ENCODE measurements at regions not wholly inside any gene's neighbourhood (a gene's known extent, or its start where the extent isn't known, plus 50 kb on each side); places are given as distances from the start of the nearest gene placed in this dataset.

- no CpG with 5 or more reads among the region's 2 CpGs for WGBS (ENCODE audit: insufficient coverage, insufficient read length)
- H3K27ac ChIP-seq (ENCODE audit: low read length) = no peak overlapping the region
- no peaks in the 10 kb centered on the region for H3K9me3 ChIP-seq (ENCODE audit: control insufficient read depth, insufficient read depth, low read length)
- DNase-seq (ENCODE audit: low read depth, low spot score) = no peak
- H3K4me1 ChIP-seq (ENCODE audit: control insufficient read depth, insufficient read depth, low read length) = no peaks in the 10 kb centered on the region
- no peak overlapping the region for H3K4me3 ChIP-seq (ENCODE audit: low read length)
- H3K36me3 ChIP-seq (ENCODE audit: control insufficient read depth, insufficient read depth, low read length) = no peaks in the 10 kb centered on the region
- H3K27me3 ChIP-seq (ENCODE audit: control insufficient read depth, insufficient read depth, low read length) = no peaks in the 10 kb centered on the region
Observed at GRCh38 chr4:174100910-174101309, 182.6 kb downstream of the FBXO8 start.

- Histone ChIP-seq H3K36me3 (ENCODE audit: control insufficient read depth, insufficient read depth, low read length) (no peaks in the 10 kb centered on the region), H3K4me1 (ENCODE audit: control insufficient read depth, insufficient read depth, low read length) (no peaks in the 10 kb centered on the region), H3K9me3 (ENCODE audit: control insufficient read depth, insufficient read depth, low read length) (no peaks in the 10 kb centered on the region), H3K27ac (ENCODE audit: low read length) (no peak overlapping the region), H3K4me3 (ENCODE audit: low read length) (no peak overlapping the region), H3K27me3 (ENCODE audit: control insufficient read depth, insufficient read depth, low read length) (no peaks in the 10 kb centered on the region)
- DNase-seq (ENCODE audit: low read depth, low spot score) = no peak
Observed at GRCh38 chr4:174099712-174100111, 183.8 kb downstream of the FBXO8 start.

- Histone ChIP-seq H3K9me3 (ENCODE audit: control insufficient read depth, insufficient read depth, low read length) (no peaks in the 10 kb centered on the region), H3K27me3 (ENCODE audit: control insufficient read depth, insufficient read depth, low read length) (no peaks in the 10 kb centered on the region), H3K4me3 (ENCODE audit: low read length) (no peak overlapping the region), H3K36me3 (ENCODE audit: control insufficient read depth, insufficient read depth, low read length) (no peaks in the 10 kb centered on the region), H3K4me1 (ENCODE audit: control insufficient read depth, insufficient read depth, low read length) (no peaks in the 10 kb centered on the region), H3K27ac (ENCODE audit: low read length) (no peak overlapping the region)
- no peak for DNase-seq (ENCODE audit: low read depth, low spot score)
- WGBS (ENCODE audit: insufficient coverage, insufficient read length) = no CpG with 5 or more reads among the region's 1 CpG
Observed at GRCh38 chr4:174096999-174097398, 186.5 kb downstream of the FBXO8 start.

GRCh38 chr4:174096456-174096855, 187.0 kb downstream of the FBXO8 start:
- no peak for DNase-seq (ENCODE audit: low read depth, low spot score)
- Histone ChIP-seq H3K27me3 (ENCODE audit: control insufficient read depth, insufficient read depth, low read length) (no peaks in the 10 kb centered on the region), H3K36me3 (ENCODE audit: control insufficient read depth, insufficient read depth, low read length) (no peaks in the 10 kb centered on the region), H3K4me1 (ENCODE audit: control insufficient read depth, insufficient read depth, low read length) (no peaks in the 10 kb centered on the region), H3K27ac (ENCODE audit: low read length) (no peak overlapping the region), H3K9me3 (ENCODE audit: control insufficient read depth, insufficient read depth, low read length) (no peaks in the 10 kb centered on the region), H3K4me3 (ENCODE audit: low read length) (no peak overlapping the region)
- no CpG with 5 or more reads among the region's 2 CpGs for WGBS (ENCODE audit: insufficient coverage, insufficient read length)

- DNase-seq (ENCODE audit: low read depth, low spot score) = no peak
- WGBS (ENCODE audit: insufficient coverage, insufficient read length) = no CpG with 5 or more reads among the region's 2 CpGs
- no peak overlapping the region for H3K4me3 ChIP-seq (ENCODE audit: low read length)
Observed at GRCh38 chr4:174091130-174091529, 192.3 kb downstream of the FBXO8 start.

GRCh38 chr4:174089711-174090110, 193.8 kb downstream of the FBXO8 start:
- Histone ChIP-seq H3K4me3 (ENCODE audit: low read length) (no peak overlapping the region), H3K9me3 (ENCODE audit: control insufficient read depth, insufficient read depth, low read length) (no peaks in the 10 kb centered on the region), H3K4me1 (ENCODE audit: control insufficient read depth, insufficient read depth, low read length) (no peaks in the 10 kb centered on the region), H3K36me3 (ENCODE audit: control insufficient read depth, insufficient read depth, low read length) (no peaks in the 10 kb centered on the region), H3K27me3 (ENCODE audit: control insufficient read depth, insufficient read depth, low read length) (no peaks in the 10 kb centered on the region), H3K27ac (ENCODE audit: low read length) (no peak overlapping the region)
- no peak for DNase-seq (ENCODE audit: low read depth, low spot score)
- 100% methylated on average over 1 of the region's 4 CpGs for WGBS (ENCODE audit: insufficient coverage, insufficient read length)

More at GRCh38 chr4:174091130-174091529, 192.3 kb downstream of the FBXO8 start:
- Histone ChIP-seq H3K4me1 (ENCODE audit: control insufficient read depth, insufficient read depth, low read length) (no peaks in the 10 kb centered on the region), H3K36me3 (ENCODE audit: control insufficient read depth, insufficient read depth, low read length) (no peaks in the 10 kb centered on the region), H3K9me3 (ENCODE audit: control insufficient read depth, insufficient read depth, low read length) (no peaks in the 10 kb centered on the region), H3K27ac (ENCODE audit: low read length) (no peak overlapping the region), H3K27me3 (ENCODE audit: control insufficient read depth, insufficient read depth, low read length) (no peaks in the 10 kb centered on the region)

- H3K9me3 ChIP-seq (ENCODE audit: control insufficient read depth, insufficient read depth, low read length) = no peaks in the 10 kb centered on the region
- H3K27me3 ChIP-seq (ENCODE audit: control insufficient read depth, insufficient read depth, low read length) = no peaks in the 10 kb centered on the region
- no peak overlapping the region for H3K4me3 ChIP-seq (ENCODE audit: low read length)
- H3K4me1 ChIP-seq (ENCODE audit: control insufficient read depth, insufficient read depth, low read length) = no peaks in the 10 kb centered on the region
- no CpG with 5 or more reads among the region's 3 CpGs for WGBS (ENCODE audit: insufficient coverage, insufficient read length)
- no peak for DNase-seq (ENCODE audit: low read depth, low spot score)
- no peak overlapping the region for H3K27ac ChIP-seq (ENCODE audit: low read length)
- H3K36me3 ChIP-seq (ENCODE audit: control insufficient read depth, insufficient read depth, low read length) = no peaks in the 10 kb centered on the region
Observed at GRCh38 chr4:174088795-174089194, 194.7 kb downstream of the FBXO8 start.

GRCh38 chr4:174086829-174087799, 196.4 kb downstream of the FBXO8 start:
- H3K4me3 ChIP-seq (ENCODE audit: low read length) = no peak overlapping the region
- H3K36me3 ChIP-seq (ENCODE audit: control insufficient read depth, insufficient read depth, low read length) = no peaks in the 10 kb centered on the region
- no peaks in the 10 kb centered on the region for H3K4me1 ChIP-seq (ENCODE audit: control insufficient read depth, insufficient read depth, low read length)
- no peaks in the 10 kb centered on the region for H3K9me3 ChIP-seq (ENCODE audit: control insufficient read depth, insufficient read depth, low read length)
- no peaks in the 10 kb centered on the region for H3K27me3 ChIP-seq (ENCODE audit: control insufficient read depth, insufficient read depth, low read length)
- H3K27ac ChIP-seq (ENCODE audit: low read length) = no peak overlapping the region
- no peak for DNase-seq (ENCODE audit: low read depth, low spot score)
- no CpG with 5 or more reads among the region's 14 CpGs for WGBS (ENCODE audit: insufficient coverage, insufficient read length)

- no peaks in the 10 kb centered on the region for H3K9me3 ChIP-seq (ENCODE audit: control insufficient read depth, insufficient read depth, low read length)
- no peaks in the 10 kb centered on the region for H3K27me3 ChIP-seq (ENCODE audit: control insufficient read depth, insufficient read depth, low read length)
- no peaks in the 10 kb centered on the region for H3K4me1 ChIP-seq (ENCODE audit: control insufficient read depth, insufficient read depth, low read length)
- H3K36me3 ChIP-seq (ENCODE audit: control insufficient read depth, insufficient read depth, low read length) = no peaks in the 10 kb centered on the region
- WGBS (ENCODE audit: insufficient coverage, insufficient read length) = no CpG with 5 or more reads among the region's 2 CpGs
- no peak overlapping the region for H3K4me3 ChIP-seq (ENCODE audit: low read length)
- no peak for DNase-seq (ENCODE audit: low read depth, low spot score)
- no peak overlapping the region for H3K27ac ChIP-seq (ENCODE audit: low read length)
Observed at GRCh38 chr4:174084981-174085380, 198.5 kb downstream of the FBXO8 start.

GRCh38 chr4:174084542-174084941, 198.9 kb downstream of the FBXO8 start:
- no peaks in the 10 kb centered on the region for H3K36me3 ChIP-seq (ENCODE audit: control insufficient read depth, insufficient read depth, low read length)
- no peak overlapping the region for H3K4me3 ChIP-seq (ENCODE audit: low read length)
- H3K4me1 ChIP-seq (ENCODE audit: control insufficient read depth, insufficient read depth, low read length) = no peaks in the 10 kb centered on the region
- H3K27me3 ChIP-seq (ENCODE audit: control insufficient read depth, insufficient read depth, low read length) = no peaks in the 10 kb centered on the region
- no peak for DNase-seq (ENCODE audit: low read depth, low spot score)
- H3K9me3 ChIP-seq (ENCODE audit: control insufficient read depth, insufficient read depth, low read length) = no peaks in the 10 kb centered on the region
- no peak overlapping the region for H3K27ac ChIP-seq (ENCODE audit: low read length)
- WGBS (ENCODE audit: insufficient coverage, insufficient read length) = no CpG with 5 or more reads among the region's 1 CpG

GRCh38 chr4:174080361-174080760, 203.1 kb downstream of the FBXO8 start:
- Histone ChIP-seq H3K27me3 (ENCODE audit: control insufficient read depth, insufficient read depth, low read length) (no peaks in the 10 kb centered on the region), H3K27ac (ENCODE audit: low read length) (no peak overlapping the region), H3K9me3 (ENCODE audit: control insufficient read depth, insufficient read depth, low read length) (no peaks in the 10 kb centered on the region), H3K36me3 (ENCODE audit: control insufficient read depth, insufficient read depth, low read length) (no peaks in the 10 kb centered on the region), H3K4me1 (ENCODE audit: control insufficient read depth, insufficient read depth, low read length) (no peaks in the 10 kb centered on the region), H3K4me3 (ENCODE audit: low read length) (no peak overlapping the region)
- DNase-seq (ENCODE audit: low read depth, low spot score) = no peak

Data from iPS DF 6.9 (cell line).